ENCODE measurements at regions not wholly inside any gene's neighbourhood (a gene's known extent, or its start where the extent isn't known, plus 50 kb on each side); places are given as distances from the start of the nearest gene placed in this dataset.
"Not testable (repeated sequence)": the region's sequence is repeated elsewhere in the genome, so short reads cannot be mapped to it uniquely, and the experiment has no call there.

GRCh38 chr5:74514888-74515551 is 125.5 kb downstream of the ENC1 start:
- ChIA-PET POLR2A (no interaction called here), CTCF (no interaction called here)
- H3K9me3 ChIP-seq (ENCODE audit: control insufficient read depth, insufficient read depth, low read length) = no peaks in the 10 kb centered on the region
- no peak for TF ChIP-seq CTCF (IDR thresholded peaks at IDR 0.05; ENCODE audit: low read depth, low read length)
- no peaks in the 10 kb centered on the region for H3K27me3 ChIP-seq (ENCODE audit: control insufficient read depth, insufficient read depth, low read length)
- DNase-seq (ENCODE audit: low read depth, low spot score) = no peak
- no peak overlapping the region for H3K27ac ChIP-seq (ENCODE audit: low read depth, low read length)
- H3K4me3 ChIP-seq (ENCODE audit: low read depth, low read length) = no peak overlapping the region

- POLR2A ChIA-PET; CTCF ChIA-PET; H3K9me3 ChIP-seq (ENCODE audit: control insufficient read depth, insufficient read depth, low read length); H3K27ac ChIP-seq (ENCODE audit: low read depth, low read length); H3K27me3 ChIP-seq (ENCODE audit: control insufficient read depth, insufficient read depth, low read length); DNase-seq (ENCODE audit: low read depth, low spot score); H3K4me3 ChIP-seq (ENCODE audit: low read depth, low read length): not testable (repeated sequence)
Measured at GRCh38 chr5:74511770-74512169, 128.8 kb downstream of the ENC1 start.

- Histone ChIP-seq H3K9me3 (ENCODE audit: control insufficient read depth, insufficient read depth, low read length) (no peaks in the 10 kb centered on the region), H3K27me3 (ENCODE audit: control insufficient read depth, insufficient read depth, low read length) (no peaks in the 10 kb centered on the region), H3K27ac (ENCODE audit: low read depth, low read length) (no peak overlapping the region), H3K4me3 (ENCODE audit: low read depth, low read length) (no peak overlapping the region)
- no peak for DNase-seq (ENCODE audit: low read depth, low spot score)
- no peak for TF ChIP-seq CTCF (IDR thresholded peaks at IDR 0.05; ENCODE audit: low read depth, low read length)
- ChIA-PET POLR2A (no interaction called here), CTCF (no interaction called here)
Measured at GRCh38 chr5:74510476-74511075, 130.0 kb downstream of the ENC1 start.

GRCh38 chr5:74507370-74508005 is 133.0 kb downstream of the ENC1 start:
- Histone ChIP-seq H3K4me3 (ENCODE audit: low read depth, low read length) (no peak overlapping the region), H3K9me3 (ENCODE audit: control insufficient read depth, insufficient read depth, low read length) (no peaks in the 10 kb centered on the region), H3K27ac (ENCODE audit: low read depth, low read length) (no peak overlapping the region), H3K27me3 (ENCODE audit: control insufficient read depth, insufficient read depth, low read length) (no peaks in the 10 kb centered on the region)
- DNase-seq (ENCODE audit: low read depth, low spot score) = no peak
- ChIA-PET POLR2A (interaction anchor here (0.9 kb wide), 1 partner anchor 1010 kb away, joined by 3 read pairs; no protein-coding TSS in a partner anchor), CTCF (no interaction called here)
- no peak for TF ChIP-seq CTCF (IDR thresholded peaks at IDR 0.05; ENCODE audit: low read depth, low read length)

- Histone ChIP-seq H3K4me3 (ENCODE audit: low read depth, low read length) (no peak overlapping the region), H3K27me3 (ENCODE audit: control insufficient read depth, insufficient read depth, low read length) (no peaks in the 10 kb centered on the region), H3K27ac (ENCODE audit: low read depth, low read length) (no peak overlapping the region), H3K9me3 (ENCODE audit: control insufficient read depth, insufficient read depth, low read length) (no peaks in the 10 kb centered on the region)
- ChIA-PET CTCF (interaction anchor here (1.3 kb wide), 1 partner anchor 135 kb away, joined by 4 read pairs; the partner anchor contains the start of gene ENC1), POLR2A (no interaction called here)
- no peak for TF ChIP-seq CTCF (IDR thresholded peaks at IDR 0.05; ENCODE audit: low read depth, low read length)
- no peak for DNase-seq (ENCODE audit: low read depth, low spot score)
Measured at GRCh38 chr5:74506119-74506518, 134.4 kb downstream of the ENC1 start.
